ENCODE measurements at regions not wholly inside any gene's neighbourhood (a gene's known extent, or its start where the extent isn't known, plus 50 kb on each side); places are given as distances from the start of the nearest gene placed in this dataset.
"Not testable (repeated sequence)": the region's sequence is repeated elsewhere in the genome, so short reads cannot be mapped to it uniquely, and the experiment has no call there.

- TF ChIP-seq, protein P1, sequence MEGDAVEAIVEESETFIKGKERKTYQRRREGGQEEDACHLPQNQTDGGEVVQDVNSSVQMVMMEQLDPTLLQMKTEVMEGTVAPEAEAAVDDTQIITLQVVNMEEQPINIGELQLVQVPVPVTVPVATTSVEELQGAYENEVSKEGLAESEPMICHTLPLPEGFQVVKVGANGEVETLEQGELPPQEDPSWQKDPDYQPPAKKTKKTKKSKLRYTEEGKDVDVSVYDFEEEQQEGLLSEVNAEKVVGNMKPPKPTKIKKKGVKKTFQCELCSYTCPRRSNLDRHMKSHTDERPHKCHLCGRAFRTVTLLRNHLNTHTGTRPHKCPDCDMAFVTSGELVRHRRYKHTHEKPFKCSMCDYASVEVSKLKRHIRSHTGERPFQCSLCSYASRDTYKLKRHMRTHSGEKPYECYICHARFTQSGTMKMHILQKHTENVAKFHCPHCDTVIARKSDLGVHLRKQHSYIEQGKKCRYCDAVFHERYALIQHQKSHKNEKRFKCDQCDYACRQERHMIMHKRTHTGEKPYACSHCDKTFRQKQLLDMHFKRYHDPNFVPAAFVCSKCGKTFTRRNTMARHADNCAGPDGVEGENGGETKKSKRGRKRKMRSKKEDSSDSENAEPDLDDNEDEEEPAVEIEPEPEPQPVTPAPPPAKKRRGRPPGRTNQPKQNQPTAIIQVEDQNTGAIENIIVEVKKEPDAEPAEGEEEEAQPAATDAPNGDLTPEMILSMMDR (IDR thresholded peaks at IDR 0.05; ENCODE audit: low read depth, low read length) = not testable (repeated sequence)
- TF ChIP-seq EZH2phosphoT487 (IDR thresholded peaks at IDR 0.05; ENCODE audit: low read depth) = not testable (repeated sequence)
Measured at GRCh38 chr2:129833465-129833864, 146.0 kb upstream of the RAB6C start.
